ENCODE measurements at regions not wholly inside any gene's neighbourhood (a gene's known extent, or its start where the extent isn't known, plus 50 kb on each side); places are given as distances from the start of the nearest gene placed in this dataset.
"Not testable (repeated sequence)": the region's sequence is repeated elsewhere in the genome, so short reads cannot be mapped to it uniquely, and the experiment has no call there.

- Histone ChIP-seq H3K4me1 (ENCODE audit: insufficient read depth) (no peaks in the 10 kb centered on the region), H3K36me3 (no peaks in the 10 kb centered on the region), H3K27ac (no peak overlapping the region), H3K4me3 (no peak overlapping the region), H3K27me3 (no peaks in the 10 kb centered on the region), H3K9me3 (no peaks in the 10 kb centered on the region)
- 86 to 92% (median 87%) methylated on average over 14 of the region's 14 CpGs for WGBS, 3 donors
- TF ChIP-seq POLR2A (IDR thresholded peaks at IDR 0.05) = no peak
- TF ChIP-seq EP300 (IDR thresholded peaks at IDR 0.05) = no peak
- TF ChIP-seq, protein P1, sequence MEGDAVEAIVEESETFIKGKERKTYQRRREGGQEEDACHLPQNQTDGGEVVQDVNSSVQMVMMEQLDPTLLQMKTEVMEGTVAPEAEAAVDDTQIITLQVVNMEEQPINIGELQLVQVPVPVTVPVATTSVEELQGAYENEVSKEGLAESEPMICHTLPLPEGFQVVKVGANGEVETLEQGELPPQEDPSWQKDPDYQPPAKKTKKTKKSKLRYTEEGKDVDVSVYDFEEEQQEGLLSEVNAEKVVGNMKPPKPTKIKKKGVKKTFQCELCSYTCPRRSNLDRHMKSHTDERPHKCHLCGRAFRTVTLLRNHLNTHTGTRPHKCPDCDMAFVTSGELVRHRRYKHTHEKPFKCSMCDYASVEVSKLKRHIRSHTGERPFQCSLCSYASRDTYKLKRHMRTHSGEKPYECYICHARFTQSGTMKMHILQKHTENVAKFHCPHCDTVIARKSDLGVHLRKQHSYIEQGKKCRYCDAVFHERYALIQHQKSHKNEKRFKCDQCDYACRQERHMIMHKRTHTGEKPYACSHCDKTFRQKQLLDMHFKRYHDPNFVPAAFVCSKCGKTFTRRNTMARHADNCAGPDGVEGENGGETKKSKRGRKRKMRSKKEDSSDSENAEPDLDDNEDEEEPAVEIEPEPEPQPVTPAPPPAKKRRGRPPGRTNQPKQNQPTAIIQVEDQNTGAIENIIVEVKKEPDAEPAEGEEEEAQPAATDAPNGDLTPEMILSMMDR (IDR thresholded peaks at IDR 0.05) = no peak
- no peak for DNase-seq
- intact Hi-C loops (cut with DNase I) = no loop called here
These were observed 227.7 kb upstream of the ZEB2 start for GRCh38 chr2:144747571-144747970.

GRCh38 chr2:144745424-144745823 is 225.5 kb upstream of the ZEB2 start:
- intact Hi-C loops (cut with DNase I) = no loop called here
- H3K9me3 ChIP-seq = no peaks in the 10 kb centered on the region
- no peak for DNase-seq
- no peak overlapping the region for H3K27ac ChIP-seq
- WGBS, 3 donors = 93 to 97% (median 95%) methylated on average over 6 of the region's 6 CpGs
- no peak overlapping the region for H3K4me3 ChIP-seq
- no peaks in the 10 kb centered on the region for H3K4me1 ChIP-seq (ENCODE audit: insufficient read depth)
- TF ChIP-seq, protein P1 (IDR thresholded peaks at IDR 0.05) = no peak
- TF ChIP-seq EP300 (IDR thresholded peaks at IDR 0.05) = no peak
- TF ChIP-seq POLR2A (IDR thresholded peaks at IDR 0.05) = no peak
- H3K27me3 ChIP-seq = no peaks in the 10 kb centered on the region
- no peaks in the 10 kb centered on the region for H3K36me3 ChIP-seq

DNA sequence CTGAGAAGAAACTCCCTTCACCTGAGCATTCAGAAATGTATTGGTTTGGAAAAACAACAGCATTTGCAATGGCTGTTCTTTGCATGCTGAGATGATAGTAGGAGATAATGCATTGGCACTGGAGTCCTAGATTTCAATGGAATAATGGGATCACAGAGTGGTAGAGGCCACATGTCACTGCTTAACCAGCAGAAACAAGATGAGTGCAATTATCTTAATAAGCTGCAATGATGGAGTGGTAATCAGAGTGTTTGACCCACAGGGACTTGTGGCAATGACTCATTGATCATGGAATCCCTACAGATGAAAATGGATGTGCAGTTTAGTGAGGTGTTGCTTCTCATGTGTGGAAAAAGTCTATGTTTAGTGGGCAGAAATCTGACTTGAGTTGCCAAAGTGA is 218.8 kb upstream of the ZEB2 start:
- DNase-seq = no peak
- no peak overlapping the region for H3K4me3 ChIP-seq
- no peaks in the 10 kb centered on the region for H3K4me1 ChIP-seq (ENCODE audit: insufficient read depth)
- no peaks in the 10 kb centered on the region for H3K36me3 ChIP-seq
- TF ChIP-seq EP300 (IDR thresholded peaks at IDR 0.05) (no peak), POLR2A (IDR thresholded peaks at IDR 0.05) (no peak)
- TF ChIP-seq, protein P1 (IDR thresholded peaks at IDR 0.05) = no peak
- H3K27me3 ChIP-seq = no peaks in the 10 kb centered on the region
- intact Hi-C loops (cut with DNase I) = no loop called here
- no peaks in the 10 kb centered on the region for H3K9me3 ChIP-seq
- H3K27ac ChIP-seq = no peak overlapping the region

GRCh38 chr2:144730711-144731110 is 210.8 kb upstream of the ZEB2 start:
- no peaks in the 10 kb centered on the region for H3K36me3 ChIP-seq
- no peaks in the 10 kb centered on the region for H3K27me3 ChIP-seq
- no peak for DNase-seq
- TF ChIP-seq, protein P1 (IDR thresholded peaks at IDR 0.05) = no peak
- no peak for TF ChIP-seq POLR2A (IDR thresholded peaks at IDR 0.05)
- 19 to 26% (median 24%) methylated on average over 2 of the region's 2 CpGs for WGBS, 3 donors
- H3K27ac ChIP-seq = no peak overlapping the region
- intact Hi-C loops (cut with DNase I) = no loop called here
- H3K4me3 ChIP-seq = no peak overlapping the region
- H3K9me3 ChIP-seq = no peaks in the 10 kb centered on the region
- H3K4me1 ChIP-seq (ENCODE audit: insufficient read depth) = no peaks in the 10 kb centered on the region

- H3K9me3 ChIP-seq; H3K4me1 ChIP-seq (ENCODE audit: insufficient read depth); H3K4me3 ChIP-seq; H3K27me3 ChIP-seq; H3K27ac ChIP-seq; intact Hi-C loops (cut with DNase I); H3K36me3 ChIP-seq; DNase-seq: not testable (repeated sequence)
- 78 to 88% (median 85%) methylated on average over 2 of the region's 2 CpGs for WGBS, 3 donors
These were observed 204.5 kb upstream of the ZEB2 start for GRCh38 chr2:144724460-144724859.
